Activated CD8-positive, alpha-beta memory T cell treated with anti-CD3 and anti-CD28 coated beads for 1 hour (primary cell): ENCODE measurements at regions not wholly inside any gene's neighbourhood (a gene's known extent, or its start where the extent isn't known, plus 50 kb on each side); places are given as distances from the start of the nearest gene placed in this dataset.

Experiments
- DNase-seq, 2 donors: peaks; one replicate each; pipeline ENCODE4 v3.0.0-alpha.2; 2020; ENCODE audit warnings: low read depth in 1 of 2; ENCODE audit errors: extremely low read depth in 1 of 2

- DNase-seq = no peak
These were observed 99.9 kb upstream of the ZNF618 start for GRCh38 chr9:113776194-113776593.

DNA sequence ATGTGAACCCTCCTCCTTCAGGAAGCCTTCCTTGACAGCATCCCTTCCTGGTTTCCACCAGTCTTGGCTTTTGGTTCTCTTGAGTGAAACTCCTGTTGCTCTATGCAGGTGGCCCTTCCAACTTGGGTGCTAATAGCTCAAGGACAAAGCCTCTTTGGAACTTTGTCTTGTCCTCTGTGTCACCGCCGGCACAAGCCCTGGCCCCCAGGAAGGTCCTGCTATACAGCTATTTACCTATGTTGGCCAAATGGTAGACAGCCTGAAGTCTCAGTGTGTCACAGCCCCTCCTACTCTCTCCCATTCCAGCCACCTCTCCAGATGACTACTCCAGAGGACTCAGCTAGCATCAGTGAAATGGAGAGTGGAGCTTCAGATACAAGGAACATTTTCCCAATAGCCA lies 94.7 kb upstream of the ZNF618 start:
- DNase-seq = no peak

GRCh38 chr9:113781896-113782295 lies 94.2 kb upstream of the ZNF618 start:
- no peak for DNase-seq

GRCh38 chr9:113783475-113783874 lies 92.6 kb upstream of the ZNF618 start:
- DNase-seq = no peak

DNA sequence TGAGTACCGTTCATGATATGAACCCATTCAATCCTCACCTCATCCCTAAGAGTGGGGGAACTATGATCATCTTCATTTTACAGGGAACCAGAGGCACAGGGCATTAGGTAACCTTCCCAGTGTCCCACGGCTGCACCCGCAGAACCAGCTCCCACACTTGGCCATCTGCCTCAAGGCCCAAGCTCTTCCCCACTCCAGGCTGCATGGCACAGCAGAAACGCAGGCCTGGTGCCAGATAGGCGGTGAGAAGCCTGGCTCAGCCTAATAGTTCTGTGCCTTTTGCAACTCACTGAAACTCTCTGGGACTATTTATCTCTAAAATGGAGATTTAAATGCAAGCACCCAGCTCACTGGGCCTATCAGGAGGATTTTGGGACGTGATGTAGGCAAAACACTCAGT lies 90.8 kb upstream of the ZNF618 start:
- DNase-seq = no peak

DNA sequence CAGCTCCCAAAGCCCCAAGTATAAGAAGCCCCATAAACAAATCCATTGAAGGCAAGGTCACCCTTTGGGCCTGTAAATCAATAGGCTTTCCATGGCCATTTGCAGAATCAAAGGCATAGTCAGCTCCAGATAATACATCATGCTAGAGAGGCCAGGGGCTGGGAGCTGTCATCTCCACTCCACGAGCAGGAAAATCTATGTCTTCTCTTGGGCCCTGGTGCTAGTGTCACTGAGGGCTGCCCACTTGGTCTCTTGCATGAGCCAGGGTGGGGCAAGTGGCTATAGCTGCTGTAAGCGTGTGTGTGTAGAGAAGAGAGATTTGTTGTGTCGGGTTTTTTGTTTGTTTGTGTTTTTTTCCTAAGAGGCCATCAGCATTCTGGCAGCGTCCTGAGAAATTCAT lies 90.0 kb upstream of the ZNF618 start:
- DNase-seq = no peak

- no peak for DNase-seq
These were observed 88.2 kb upstream of the ZNF618 start for GRCh38 chr9:113787871-113788270.

- no peak for DNase-seq
These were observed 87.3 kb upstream of the ZNF618 start for GRCh38 chr9:113788616-113789330.

GRCh38 chr9:113790093-113790492 lies 86.0 kb upstream of the ZNF618 start:
- no peak for DNase-seq

DNA sequence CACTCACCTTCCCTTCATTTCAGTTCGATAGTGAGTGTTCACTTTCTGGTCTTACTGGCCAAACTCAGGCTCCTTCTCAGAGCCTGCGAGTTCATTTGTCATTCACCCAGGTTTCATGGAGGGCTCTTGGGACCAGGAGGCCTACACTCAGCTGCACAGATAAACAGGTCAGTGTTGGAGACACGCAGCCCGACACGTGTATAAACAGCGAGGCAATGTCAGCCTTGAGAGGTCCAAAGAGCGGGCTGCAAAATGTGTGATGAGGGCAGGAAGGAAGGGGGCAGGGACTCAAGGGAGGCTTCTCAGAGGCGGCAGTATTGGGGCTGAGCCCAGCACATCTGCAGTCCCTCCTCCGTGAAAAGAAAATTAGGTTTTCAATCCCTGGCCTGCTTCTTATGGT lies 82.6 kb upstream of the ZNF618 start:
- no peak for DNase-seq

GRCh38 chr9:113794721-113795120 lies 81.4 kb upstream of the ZNF618 start:
- no peak for DNase-seq

- DNase-seq = no peak
These were observed 80.2 kb upstream of the ZNF618 start for GRCh38 chr9:113795811-113796392.

- no peak for DNase-seq
These were observed 79.3 kb upstream of the ZNF618 start for GRCh38 chr9:113796646-113797426.

DNA sequence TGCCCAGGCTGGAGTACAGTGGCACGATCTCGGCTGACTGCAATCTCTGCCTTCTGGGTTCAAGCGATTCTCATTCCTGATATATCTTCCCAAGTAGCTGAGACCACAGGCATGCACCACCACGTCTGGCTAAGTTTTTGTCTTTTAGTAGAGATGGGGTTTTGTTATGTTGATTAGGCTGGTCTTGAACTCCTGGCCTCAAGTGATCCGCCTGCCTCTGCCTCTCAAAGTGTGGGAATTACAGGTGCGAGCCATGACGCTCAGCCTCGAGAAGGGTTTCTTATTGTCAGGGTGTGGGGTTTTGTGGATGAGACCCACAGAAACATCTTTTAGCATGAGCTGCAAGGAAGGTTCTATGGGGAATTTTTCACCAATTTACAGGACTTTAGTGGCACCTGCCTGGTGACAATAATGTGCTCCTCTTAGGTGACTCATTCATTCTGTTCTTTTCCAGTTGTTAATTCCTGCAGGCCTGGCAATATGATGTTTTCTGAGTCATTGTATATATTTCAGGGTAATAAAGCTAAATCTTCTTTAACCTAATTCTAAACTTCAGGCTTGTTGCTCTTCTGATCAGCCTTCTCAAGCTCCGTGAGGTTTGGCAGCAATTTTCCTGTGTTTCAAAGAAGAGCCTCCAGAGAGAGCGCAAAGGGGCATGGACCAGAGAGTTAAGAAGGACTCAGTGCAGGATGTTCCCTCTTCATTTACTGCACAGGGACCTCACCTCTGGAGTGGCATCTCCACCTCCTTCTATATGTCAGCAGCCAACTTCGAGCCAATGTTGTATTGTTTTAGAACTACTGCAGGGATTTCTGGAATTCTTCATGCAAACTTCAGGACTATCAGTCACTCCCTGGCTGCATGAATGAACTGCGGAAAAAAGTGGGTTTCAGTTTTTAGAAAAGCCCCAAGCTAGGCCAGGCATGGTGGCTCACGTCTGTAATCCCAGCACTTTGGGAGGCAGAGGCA lies 77.8 kb upstream of the ZNF618 start:
- no peak for DNase-seq

DNA sequence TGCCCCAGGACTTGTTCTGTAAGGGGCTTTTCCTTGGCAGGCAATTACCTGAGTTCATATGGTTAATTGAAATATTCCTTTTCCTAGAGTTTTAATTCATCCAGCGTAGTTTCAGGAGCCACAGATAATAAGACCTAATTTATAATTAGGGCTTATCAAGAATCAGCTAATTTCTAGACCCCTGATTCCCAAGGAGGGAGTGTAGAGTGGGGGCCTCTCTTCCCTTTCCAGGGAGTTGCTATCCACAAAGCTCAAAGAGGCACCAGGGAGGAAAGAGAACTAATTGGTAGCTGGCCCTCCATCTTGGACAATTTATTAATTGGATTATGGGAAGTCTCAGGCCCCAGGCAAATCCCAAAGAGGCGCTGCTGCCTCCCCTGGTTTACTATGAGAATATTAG lies 75.8 kb upstream of the ZNF618 start:
- DNase-seq = no peak

- DNase-seq = no peak
These were observed 72.1 kb upstream of the ZNF618 start for GRCh38 chr9:113803811-113804589.

DNA sequence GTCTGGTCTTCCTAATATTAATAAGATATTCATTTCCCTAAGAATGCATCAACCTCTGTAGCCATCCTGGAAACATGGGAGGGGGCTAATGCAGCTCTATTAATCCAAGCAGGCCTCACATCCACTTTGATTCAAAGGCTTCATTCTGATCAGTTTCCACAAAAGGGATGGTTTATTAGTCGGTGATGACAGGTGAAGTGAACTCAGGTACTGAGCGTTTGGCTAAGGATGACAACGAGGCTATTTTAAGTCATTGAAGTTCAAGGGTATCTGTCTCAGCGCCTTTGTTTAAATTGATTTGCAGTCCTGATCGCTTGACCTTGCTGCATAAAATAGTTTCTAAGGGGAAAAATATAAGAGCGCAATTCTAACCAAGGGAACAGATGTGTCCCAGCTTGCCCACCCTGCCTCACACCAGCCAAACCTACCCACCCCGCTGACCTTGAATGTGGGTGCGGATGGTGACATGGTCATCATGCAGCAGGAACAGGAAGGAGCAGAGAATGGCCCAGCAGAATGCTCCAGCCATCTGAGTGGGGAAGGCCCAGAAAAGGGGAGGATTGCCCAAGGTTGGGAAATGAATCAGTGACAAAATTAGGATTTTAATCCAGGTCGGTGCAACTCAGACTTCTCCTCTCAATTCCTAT lies 70.5 kb upstream of the ZNF618 start:
- DNase-seq = no peak

DNA sequence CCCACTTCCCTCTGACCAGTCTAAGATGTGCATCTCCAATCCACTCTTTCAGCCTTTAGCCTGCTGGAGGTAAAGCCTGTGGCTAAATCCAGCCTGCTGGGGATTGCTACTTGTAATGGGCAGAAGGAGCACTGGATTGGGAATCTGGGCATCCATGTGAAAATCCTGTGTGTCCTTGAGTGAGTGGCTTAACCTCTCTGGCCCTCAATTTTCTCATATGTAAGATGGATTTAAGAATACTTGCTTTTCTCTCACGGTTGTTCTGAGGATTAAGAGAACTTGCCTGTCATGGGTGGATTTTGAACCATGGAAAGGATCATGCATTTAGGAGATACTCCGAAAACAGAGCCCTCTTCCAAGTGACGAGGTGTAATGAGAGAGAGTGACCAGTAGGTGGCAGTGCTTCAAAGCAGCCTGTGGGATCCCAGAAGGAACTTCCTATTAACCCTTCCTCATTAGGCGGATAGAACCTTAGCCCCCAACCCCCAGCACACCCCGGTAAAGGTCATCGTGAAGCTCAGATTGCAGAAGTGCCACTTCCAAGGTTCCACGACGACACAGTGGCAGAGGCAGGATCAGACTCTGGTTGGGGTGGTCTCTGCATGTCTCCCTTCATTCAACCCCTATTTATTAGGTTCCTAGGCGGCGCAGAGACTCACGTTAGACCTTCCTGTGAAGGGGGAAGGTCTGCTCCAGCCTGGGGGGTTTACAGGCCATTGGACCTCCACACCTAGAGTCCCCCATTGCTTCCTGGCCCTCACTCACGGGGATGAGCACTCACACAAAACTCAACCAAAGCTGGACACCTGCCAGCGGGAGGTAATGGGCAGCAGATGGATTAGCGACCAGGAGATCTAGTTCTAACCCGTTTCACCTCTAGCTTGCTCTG lies 68.7 kb upstream of the ZNF618 start:
- DNase-seq = peak in 1 of 2 donors; percentile 8
